H1 (cell line): ENCODE measurements at regions not wholly inside any gene's neighbourhood (a gene's known extent, or its start where the extent isn't known, plus 50 kb on each side); places are given as distances from the start of the nearest gene placed in this dataset.

Source experiments
- CTCF ChIA-PET: fragments of 300-600 bp; sonication (Branson Sonifier 250); formaldehyde crosslinking; loops from one replicate; lab custom pipeline; 2021; ENCODE audit not compliant: partially characterized antibody; lab: Charles Lee
- POLR2A ChIA-PET: fragments of 300-600 bp; sonication (Branson Sonifier 250); formaldehyde crosslinking; loops from one replicate; lab custom pipeline; 2021; ENCODE audit warnings: inconsistent platforms; ENCODE audit not compliant: partially characterized antibody; lab: Charles Lee
- DNase-seq, 2 experiments: peaks; one replicate each; pipeline versions ENCODE4 v3.0.0 to v3.0.0-alpha.2; 2010 to 2022; ENCODE audit warnings: low spot score in 2 of 2, low read depth in 1 of 2, mixed read lengths in 1 of 2
- FAIRE-seq: peaks from 2 replicates; lab custom pipeline; 2011; peaks lifted over from hg19 to GRCh38; lab: Jason Lieb, UNC
- H2AFZ ChIP-seq: 2 replicates; pipeline ENCODE4 v1.8.1; 2012; ENCODE audit warnings: low read length, inconsistent platforms
- H2AK5ac ChIP-seq: 2 replicates; pipeline ENCODE4 v1.6.1; 2013; ENCODE audit warnings: low read depth, low read length
- H2BK120ac ChIP-seq: replicated peaks from 2 replicates; pipeline ENCODE3; 2013; ENCODE audit warnings: low read depth, low read length, inconsistent platforms
- H2BK12ac ChIP-seq: 2 replicates; pipeline ENCODE4 v1.6.1; 2013; ENCODE audit warnings: low read depth, low read length
- H2BK15ac ChIP-seq: 2 replicates; pipeline ENCODE4 v1.6.1; 2013; ENCODE audit warnings: low read length
- H2BK20ac ChIP-seq: 2 replicates; pipeline ENCODE4 v1.6.1; 2013; ENCODE audit warnings: low read length
- H2BK5ac ChIP-seq: 2 replicates; pipeline ENCODE4 v1.6.1; 2013; ENCODE audit warnings: low read depth, low read length
- H3K14ac ChIP-seq: 2 replicates; pipeline ENCODE4 v1.6.1; 2013; ENCODE audit warnings: inconsistent platforms; ENCODE audit not compliant: insufficient read length
- H3K18ac ChIP-seq: 2 replicates; pipeline ENCODE4 v1.6.1; 2013; ENCODE audit warnings: low read length; ENCODE audit errors: extremely low read depth
- H3K23ac ChIP-seq: 2 replicates; pipeline ENCODE4 v1.6.1; 2013; ENCODE audit warnings: inconsistent platforms; ENCODE audit not compliant: insufficient read length
- H3K23me2 ChIP-seq: 2 replicates; pipeline ENCODE4 v1.6.1; 2013; ENCODE audit warnings: low read depth, low read length
- H3K27ac ChIP-seq: 2 replicates; pipeline ENCODE4 v1.6.1; 2011; ENCODE audit warnings: low read depth, low read length, inconsistent platforms
- H3K27me3 ChIP-seq, 4 experiments: replicated peaks in 1 of 4; 1 replicate in 1 of 4; 2 replicates in 3 of 4; pipeline versions ENCODE4 v1.6.1 to v1.8.1; 2011 to 2013; ENCODE audit warnings: low read length in 3 of 4, mild to moderate bottlenecking in 3 of 4, inconsistent platforms in 2 of 4, mixed read lengths in 2 of 4, moderate library complexity in 1 of 4; ENCODE audit not compliant: control insufficient read depth in 3 of 4, insufficient read depth in 3 of 4; ENCODE audit errors: extremely low read depth in 1 of 4
- H3K36me3 ChIP-seq, 4 experiments: 2 replicates each; pipeline versions ENCODE4 v1.6.1 to v1.8.1; 2011 to 2013; ENCODE audit warnings: mild to moderate bottlenecking in 4 of 4, low read length in 3 of 4, moderate library complexity in 2 of 4, control low read depth in 1 of 4, inconsistent platforms in 1 of 4; ENCODE audit not compliant: insufficient read depth in 4 of 4, control insufficient read depth in 2 of 4
- H3K4ac ChIP-seq: replicated peaks from 2 replicates; pipeline ENCODE3; 2013; ENCODE audit warnings: low read length, low read depth, mixed read lengths, inconsistent platforms; ENCODE audit not compliant: insufficient read length
- H3K4me1 ChIP-seq, 4 experiments: replicated peaks in 1 of 4; 1 replicate in 1 of 4; 2 replicates in 3 of 4; pipeline versions ENCODE4 v1.6.1 to v1.8.1; 2011 to 2013; ENCODE audit warnings: low read length in 3 of 4, inconsistent platforms in 2 of 4, mixed read lengths in 1 of 4; ENCODE audit not compliant: insufficient read depth in 4 of 4, control insufficient read depth in 3 of 4
- H3K4me2 ChIP-seq, 2 experiments: 2 replicates each; pipeline versions ENCODE4 v1.6.1 to v1.8.1; 2011 to 2013; ENCODE audit warnings: low read depth in 2 of 2, low read length in 2 of 2, control low read depth in 1 of 2, inconsistent platforms in 1 of 2, mild to moderate bottlenecking in 1 of 2; ENCODE audit not compliant: insufficient read depth in 1 of 2
- H3K4me3 ChIP-seq, 4 experiments: fragments of 200-600, 300-600 bp in 1 of 4; sonication (generic), shearing (Covaris generic), sonication (Bioruptor Twin) in 1 of 4; 2 replicates each; pipeline versions ENCODE4 v1.5.1 to v1.8.1; 2011 to 2016; ENCODE audit warnings: low read length in 4 of 4, low read depth in 3 of 4, control low read depth in 2 of 4, inconsistent platforms in 2 of 4, mild to moderate bottlenecking in 2 of 4, mixed read lengths in 1 of 4, moderate library complexity in 1 of 4; ENCODE audit not compliant: insufficient read depth in 2 of 4; ENCODE audit errors: extremely low read depth in 1 of 4
- H3K56ac ChIP-seq: replicated peaks from 2 replicates; pipeline ENCODE3; 2013; ENCODE audit warnings: low read depth, mild to moderate bottlenecking, mixed read lengths, low read length, inconsistent platforms; ENCODE audit not compliant: insufficient read length
- H3K79me1 ChIP-seq: 2 replicates; pipeline ENCODE4 v1.6.1; 2013; ENCODE audit warnings: low read depth, low read length, control low read depth
- H3K79me2 ChIP-seq, 2 experiments: 2 replicates each; pipeline versions ENCODE4 v1.6.1 to v1.8.1; 2012 to 2013; ENCODE audit warnings: low read length in 2 of 2, mild to moderate bottlenecking in 2 of 2, inconsistent platforms in 1 of 2; ENCODE audit not compliant: insufficient read depth in 2 of 2, control insufficient read depth in 1 of 2
- H3K9ac ChIP-seq, 4 experiments: replicated peaks in 1 of 4; 1 replicate in 1 of 4; 2 replicates in 3 of 4; pipeline versions ENCODE4 v1.6.1 to v1.8.1; 2011 to 2013; ENCODE audit warnings: low read depth in 3 of 4, low read length in 3 of 4, control low read depth in 2 of 4, mild to moderate bottlenecking in 2 of 4, moderate library complexity in 2 of 4, inconsistent platforms in 1 of 4; ENCODE audit errors: extremely low read depth in 1 of 4
- H3K9me3 ChIP-seq, 2 experiments: 2 replicates each; pipeline versions ENCODE4 v1.6.1 to v1.8.1; 2012 to 2013; ENCODE audit warnings: mild to moderate bottlenecking in 2 of 2, moderate library complexity in 2 of 2, control low read depth in 1 of 2, inconsistent platforms in 1 of 2, low read depth in 1 of 2, low read length in 1 of 2, mixed read lengths in 1 of 2; ENCODE audit not compliant: insufficient read depth in 2 of 2
- H4K20me1 ChIP-seq, 2 experiments: replicated peaks in 1 of 2; 2 replicates each; pipeline versions ENCODE3 to v1.8.1; 2011 to 2013; ENCODE audit warnings: inconsistent platforms in 2 of 2, low read length in 2 of 2, mild to moderate bottlenecking in 1 of 2; ENCODE audit not compliant: insufficient read depth in 2 of 2, control insufficient read depth in 1 of 2
- H4K5ac ChIP-seq: 2 replicates; pipeline ENCODE4 v1.6.1; 2013; ENCODE audit warnings: low read length, low read depth, mixed read lengths, inconsistent platforms; ENCODE audit not compliant: insufficient read length
- H4K8ac ChIP-seq: 2 replicates; pipeline ENCODE4 v1.8.0; 2013; ENCODE audit warnings: mild to moderate bottlenecking, moderate library complexity, low read length, inconsistent platforms; ENCODE audit not compliant: insufficient read depth; ENCODE audit errors: extremely low read depth
- H4K91ac ChIP-seq: replicated peaks from 2 replicates; pipeline ENCODE3; 2013; ENCODE audit warnings: low read length, mixed read lengths, inconsistent platforms; ENCODE audit not compliant: insufficient read length
- CHD2 ChIP-seq: IDR thresholded peaks from 2 replicates; pipeline ENCODE4 v1.6.1; 2012; ENCODE audit warnings: low read length, improper control_type of control experiment
- EGR1 ChIP-seq: IDR thresholded peaks from 2 replicates; pipeline ENCODE4 v1.6.1; 2011; ENCODE audit warnings: low read depth, low read length, borderline replicate concordance
- EP300 ChIP-seq, 2 experiments: IDR thresholded peaks; 1 replicate in 1 of 2; 2 replicates in 1 of 2; pipeline ENCODE4 v1.6.1; 2011 to 2012; ENCODE audit warnings: low read depth in 2 of 2, low read length in 2 of 2, mild to moderate bottlenecking in 2 of 2, borderline replicate concordance in 1 of 2, inconsistent platforms in 1 of 2, moderate library complexity in 1 of 2
- GABPA ChIP-seq: IDR thresholded peaks from 2 replicates; pipeline ENCODE4 v1.6.1; 2011; ENCODE audit warnings: mild to moderate bottlenecking, low read length, moderate library complexity, borderline replicate concordance; ENCODE audit not compliant: insufficient read depth
- HDAC2 ChIP-seq, 2 experiments: fragments of 300-600 bp in 1 of 2; sonication (generic) in 1 of 2; IDR thresholded peaks; 2 replicates each; pipeline ENCODE4 v1.6.1; 2011 to 2012; ENCODE audit warnings: low read depth in 2 of 2, low read length in 2 of 2, mild to moderate bottlenecking in 2 of 2, moderate library complexity in 2 of 2, borderline replicate concordance in 1 of 2, inconsistent platforms in 1 of 2
- KDM1A ChIP-seq: fragments of 200-600, 300-600 bp; sonication (generic); IDR thresholded peaks from 2 replicates; pipeline ENCODE4 v1.7.1; 2016; ENCODE audit warnings: mild to moderate bottlenecking, low read length, borderline replicate concordance
- RXRA ChIP-seq: IDR thresholded peaks from 2 replicates; pipeline ENCODE4 v1.6.1; 2011; ENCODE audit warnings: low read depth, mild to moderate bottlenecking, low read length, moderate library complexity; ENCODE audit not compliant: insufficient read depth
- SP1 ChIP-seq: IDR thresholded peaks from 2 replicates; pipeline ENCODE4 v1.6.1; 2011; ENCODE audit warnings: low read depth, low read length
- SRF ChIP-seq: IDR thresholded peaks from 2 replicates; pipeline ENCODE4 v1.6.1; 2011; ENCODE audit warnings: mild to moderate bottlenecking, low read depth, low read length, moderate library complexity
- ZNF274 ChIP-seq: IDR thresholded peaks from 2 replicates; pipeline ENCODE4 v1.7.0; 2012; ENCODE audit warnings: low read length, borderline replicate concordance; ENCODE audit errors: extremely low read depth
- WGBS, 2 experiments: shearing (Covaris generic) in 1 of 2; methylation state at CpG; one replicate each; pipeline versions ENCODE4 v1.1.6 to v1.1.7; 2013 to 2015; ENCODE audit warnings: low lambda C conversion rate in 2 of 2, mixed read lengths in 2 of 2, inconsistent platforms in 1 of 2, low coverage in 1 of 2, missing lambda C conversion rate in 1 of 2; ENCODE audit not compliant: insufficient replicate concordance in 2 of 2, insufficient coverage in 1 of 2, insufficient read length in 1 of 2; ENCODE audit errors: extremely low coverage in 1 of 2, missing lambda C conversion rate in 1 of 2; 5-methylcytosine and 5-hydroxymethylcytosine counted together

GRCh38 chr13:83423861-83424260 is 458.4 kb downstream of the SLITRK1 start:
- H3K79me2 ChIP-seq, result no peaks in the 10 kb centered on the region
- H2BK15ac ChIP-seq, result no peak overlapping the region
- no peaks in the 10 kb centered on the region for H3K4me1 ChIP-seq
- no peak overlapping the region for H4K8ac ChIP-seq
- H3K4me2 ChIP-seq, result no peak overlapping the region
- no peaks in the 10 kb centered on the region for H4K20me1 ChIP-seq
- no peaks in the 10 kb centered on the region for H3K79me1 ChIP-seq
- H3K23ac ChIP-seq, result no peak overlapping the region
- no peak overlapping the region for H2BK5ac ChIP-seq
- no peak overlapping the region for H2BK20ac ChIP-seq
- no peak overlapping the region for H3K18ac ChIP-seq
- H3K9me3 ChIP-seq, result no peaks in the 10 kb centered on the region
- ChIA-PET POLR2A (no interaction called here), CTCF (interaction anchor here (1.6 kb wide), 1 partner anchor 356 kb away, joined by 4 read pairs; no protein-coding TSS in a partner anchor)
- H3K27ac ChIP-seq, result no peak overlapping the region
- no peak overlapping the region for H2BK12ac ChIP-seq
- no peak overlapping the region for H3K14ac ChIP-seq
- H3K4me3 ChIP-seq, result no peak overlapping the region
- no peak overlapping the region for H2AFZ ChIP-seq
- FAIRE-seq (no peak), DNase-seq (no peak)
- H2BK120ac ChIP-seq, result no peak overlapping the region
- H3K23me2 ChIP-seq, result no peaks in the 10 kb centered on the region
- no peak overlapping the region for H4K5ac ChIP-seq
- no peaks in the 10 kb centered on the region for H3K36me3 ChIP-seq
- no peak overlapping the region for H2AK5ac ChIP-seq
- no peaks in the 10 kb centered on the region for H3K27me3 ChIP-seq
- no peak overlapping the region for H3K4ac ChIP-seq
- no peak overlapping the region for H4K91ac ChIP-seq
- no peak overlapping the region for H3K9ac ChIP-seq
- no peak overlapping the region for H3K56ac ChIP-seq
- 87% methylated on average over 3 of the region's 3 CpGs; no CpG with 5 or more reads in 1 of the 2 experiments for WGBS, 2 experiments
- TF ChIP-seq HDAC2 (IDR thresholded peaks at IDR 0.05; ENCODE audit: borderline replicate concordance in 1 of 2, low read depth in 2 of 2, low read length in 2 of 2), result no peak
- no peak for TF ChIP-seq RXRA
- TF ChIP-seq KDM1A, result no peak
- TF ChIP-seq SRF, result no peak
- no peak for TF ChIP-seq GABPA
- TF ChIP-seq ZNF274, result no peak
- no peak for TF ChIP-seq EGR1
- TF ChIP-seq EP300 (IDR thresholded peaks at IDR 0.05; ENCODE audit: borderline replicate concordance in 1 of 2, low read depth in 2 of 2, low read length in 2 of 2), result no peak
- no peak for TF ChIP-seq SP1
- TF ChIP-seq CHD2, result no peak
